ENCODE measurements at regions not wholly inside any gene's neighbourhood (a gene's known extent, or its start where the extent isn't known, plus 50 kb on each side); places are given as distances from the start of the nearest gene placed in this dataset.
"Not testable (repeated sequence)": the region's sequence is repeated elsewhere in the genome, so short reads cannot be mapped to it uniquely, and the experiment has no call there.

- no peak for DNase-seq (ENCODE audit: low read depth in 2 of 2)
These were observed 328.1 kb downstream of the HINT1 start for GRCh38 chr5:130836729-130837649.

GRCh38 chr5:130817598-130818384 is 347.3 kb downstream of the HINT1 start:
- not testable (repeated sequence) for DNase-seq (ENCODE audit: low read depth in 2 of 2)

GRCh38 chr5:130815246-130815645 is 349.8 kb downstream of the HINT1 start:
- no peak for DNase-seq (ENCODE audit: low read depth in 2 of 2)

- no peak for DNase-seq (ENCODE audit: low read depth in 2 of 2)
These were observed 356.4 kb downstream of the HINT1 start for GRCh38 chr5:130808691-130809090.

GRCh38 chr5:130805648-130806047 is 359.4 kb downstream of the HINT1 start:
- no peak for DNase-seq (ENCODE audit: low read depth in 2 of 2)

- DNase-seq (ENCODE audit: low read depth in 2 of 2), result no peak
These were observed 360.0 kb downstream of the HINT1 start for GRCh38 chr5:130805036-130805435.

GRCh38 chr5:130801963-130802362 is 363.1 kb downstream of the HINT1 start:
- DNase-seq (ENCODE audit: low read depth in 2 of 2), result no peak

GRCh38 chr5:130799015-130799414 is 366.0 kb downstream of the HINT1 start:
- DNase-seq (ENCODE audit: low read depth in 2 of 2), result no peak

- no peak for DNase-seq (ENCODE audit: low read depth in 2 of 2)
These were observed 367.8 kb downstream of the HINT1 start for GRCh38 chr5:130797303-130797702.

- no peak for DNase-seq (ENCODE audit: low read depth in 2 of 2)
These were observed 368.2 kb downstream of the HINT1 start for GRCh38 chr5:130796902-130797301.

- no peak for DNase-seq (ENCODE audit: low read depth in 2 of 2)
These were observed 369.0 kb downstream of the HINT1 start for GRCh38 chr5:130796032-130796431.

GRCh38 chr5:130795037-130795436 is 370.0 kb downstream of the HINT1 start:
- no peak for DNase-seq (ENCODE audit: low read depth in 2 of 2)

- DNase-seq (ENCODE audit: low read depth in 2 of 2), result no peak
These were observed 387.3 kb downstream of the HINT1 start for GRCh38 chr5:130777794-130778193.

GRCh38 chr5:130773813-130774212 is 391.2 kb downstream of the HINT1 start:
- DNase-seq (ENCODE audit: low read depth in 2 of 2), result no peak

- no peak for DNase-seq (ENCODE audit: low read depth in 2 of 2)
These were observed 403.0 kb downstream of the HINT1 start for GRCh38 chr5:130762031-130762430.

GRCh38 chr5:130759061-130759460 is 406.0 kb downstream of the HINT1 start:
- no peak for DNase-seq (ENCODE audit: low read depth in 2 of 2)

- DNase-seq (ENCODE audit: low read depth in 2 of 2), result no peak
These were observed 417.5 kb downstream of the HINT1 start for GRCh38 chr5:130747556-130747955.

GRCh38 chr5:130746641-130747040 is 418.4 kb downstream of the HINT1 start:
- not testable (repeated sequence) for DNase-seq (ENCODE audit: low read depth in 2 of 2)

- no peak for DNase-seq (ENCODE audit: low read depth in 2 of 2)
These were observed 422.0 kb downstream of the HINT1 start for GRCh38 chr5:130743092-130743491.

GRCh38 chr5:130740047-130740569 is 424.9 kb downstream of the HINT1 start:
- DNase-seq (ENCODE audit: low read depth in 2 of 2), result no peak

GRCh38 chr5:130731839-130732238 is 433.2 kb downstream of the HINT1 start:
- no peak for DNase-seq (ENCODE audit: low read depth in 2 of 2)

GRCh38 chr5:130729541-130729940 is 435.5 kb downstream of the HINT1 start:
- no peak for DNase-seq (ENCODE audit: low read depth in 2 of 2)

GRCh38 chr5:130727830-130728229 is 437.2 kb downstream of the HINT1 start:
- DNase-seq (ENCODE audit: low read depth in 2 of 2), result no peak

Measured in stimulated activated CD8-positive, alpha-beta memory T cell treated with anti-CD3 and anti-CD28 coated beads, Interleukin-7, amount 100 ng/mL, for 1 hour (primary cell).